Urinary bladder (tissue), 3 donors: ENCODE measurements at regions not wholly inside any gene's neighbourhood (a gene's known extent, or its start where the extent isn't known, plus 50 kb on each side); places are given as distances from the start of the nearest gene placed in this dataset.
"Not testable (repeated sequence)": the region's sequence is repeated elsewhere in the genome, so short reads cannot be mapped to it uniquely, and the experiment has no call there.

Source experiments
- DNase-seq: peaks from one replicate; pipeline ENCODE4 v3.0.0-alpha.2; 2015; ENCODE audit errors: extremely low spot score
- H3K27ac ChIP-seq: one replicate; pipeline ENCODE4 v1.5.1; 2013; ENCODE audit warnings: low read depth, mild to moderate bottlenecking, moderate library complexity
- H3K36me3 ChIP-seq: one replicate; pipeline ENCODE4 v1.6.1; 2013; ENCODE audit warnings: mild to moderate bottlenecking, moderate library complexity; ENCODE audit not compliant: insufficient read depth
- H3K4me1 ChIP-seq: one replicate; pipeline ENCODE4 v1.6.1; 2013; ENCODE audit warnings: mild to moderate bottlenecking, moderate library complexity; ENCODE audit not compliant: insufficient read depth
- H3K4me3 ChIP-seq: one replicate; pipeline ENCODE4 v1.5.1; 2013; ENCODE audit warnings: low read depth, low read length
- WGBS: extraction: QIAGEN DNeasy Blood & Tissue Kit; methylation state at CpG from one replicate; pipeline ENCODE4 v1.1.7; 2013; 5-methylcytosine and 5-hydroxymethylcytosine counted together
- donor health status: healthy with polysubstance abuse.
- donor health status: healthy.

DNA sequence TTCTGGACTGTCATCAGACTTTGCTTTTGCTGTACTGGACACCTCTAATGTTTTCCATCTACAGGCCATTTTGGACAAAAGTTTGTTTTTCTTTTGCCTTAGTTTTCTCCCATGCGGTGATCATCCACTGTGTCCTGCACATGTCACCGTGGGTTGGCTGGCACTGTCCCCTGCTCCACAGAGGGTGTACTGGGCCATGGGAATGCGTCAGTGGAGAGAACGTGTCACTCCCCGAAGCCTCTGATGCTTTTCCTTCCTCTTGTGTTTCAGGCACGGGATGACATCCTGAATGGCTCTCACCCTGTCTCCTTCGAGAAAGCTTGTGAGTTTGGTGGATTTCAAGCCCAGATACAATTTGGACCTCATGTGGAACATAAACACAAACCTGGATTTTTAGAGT lies 385.0 kb upstream of the TPM1 start:
- H3K4me1 ChIP-seq, DNase-seq, H3K4me3 ChIP-seq, H3K27ac ChIP-seq, H3K36me3 ChIP-seq: not testable (repeated sequence)
- 81% methylated on average over 7 of the region's 7 CpGs for WGBS

DNA sequence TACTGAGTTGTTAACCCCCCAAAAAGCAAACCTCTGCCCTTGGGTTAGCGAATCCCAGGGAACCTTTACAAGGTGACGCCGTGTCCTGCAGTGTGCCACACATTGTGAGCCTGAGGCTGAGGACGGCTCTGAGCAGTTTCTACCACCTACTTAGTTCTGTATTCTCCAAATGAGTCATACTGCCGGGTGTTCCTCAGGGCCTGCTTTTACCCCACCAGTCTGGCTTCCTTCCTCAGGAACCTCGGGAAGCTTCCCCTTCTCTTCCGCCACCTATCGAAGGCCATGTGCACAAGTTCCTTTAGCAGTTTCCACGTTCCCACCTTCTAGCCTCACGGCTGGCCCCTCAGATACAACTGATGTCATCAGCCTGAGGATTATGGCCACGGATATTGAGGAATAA lies 384.0 kb upstream of the TPM1 start:
- H3K4me3 ChIP-seq = no peak overlapping the region
- 77% methylated on average over 11 of the region's 11 CpGs for WGBS
- H3K4me1 ChIP-seq = no peaks in the 10 kb centered on the region
- no peak overlapping the region for H3K27ac ChIP-seq
- no peak for DNase-seq
- no peaks in the 10 kb centered on the region for H3K36me3 ChIP-seq

- H3K4me1 ChIP-seq = no peaks in the 10 kb centered on the region
- no peak overlapping the region for H3K27ac ChIP-seq
- no peak for DNase-seq
- H3K36me3 ChIP-seq = no peaks in the 10 kb centered on the region
- H3K4me3 ChIP-seq = no peak overlapping the region
Observed at GRCh38 chr15:62663547-62663946, 379.0 kb upstream of the TPM1 start.

DNA sequence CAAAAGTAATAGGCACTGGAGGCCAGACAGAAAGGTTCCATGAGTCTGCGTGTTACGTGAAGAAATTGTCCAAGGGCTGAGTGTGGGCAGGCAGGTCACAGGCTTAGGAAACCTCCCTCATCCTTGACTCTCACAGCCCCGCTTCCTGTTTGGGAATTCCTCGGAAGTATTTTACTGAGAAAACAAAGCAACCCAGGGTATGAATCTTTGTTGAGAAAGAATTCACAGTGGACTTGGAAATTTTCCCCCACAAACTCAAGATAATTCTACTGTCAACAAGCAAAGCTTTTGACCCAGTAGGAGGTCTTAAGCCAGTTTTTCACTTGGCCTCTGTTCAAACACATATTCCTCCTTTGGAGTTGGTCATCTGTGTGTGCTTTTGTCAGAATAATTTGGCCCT lies 377.1 kb upstream of the TPM1 start:
- no peaks in the 10 kb centered on the region for H3K4me1 ChIP-seq
- no peak for DNase-seq
- 73% methylated on average over 4 of the region's 4 CpGs for WGBS
- H3K27ac ChIP-seq = no peak overlapping the region
- no peak overlapping the region for H3K4me3 ChIP-seq
- no peaks in the 10 kb centered on the region for H3K36me3 ChIP-seq

DNA sequence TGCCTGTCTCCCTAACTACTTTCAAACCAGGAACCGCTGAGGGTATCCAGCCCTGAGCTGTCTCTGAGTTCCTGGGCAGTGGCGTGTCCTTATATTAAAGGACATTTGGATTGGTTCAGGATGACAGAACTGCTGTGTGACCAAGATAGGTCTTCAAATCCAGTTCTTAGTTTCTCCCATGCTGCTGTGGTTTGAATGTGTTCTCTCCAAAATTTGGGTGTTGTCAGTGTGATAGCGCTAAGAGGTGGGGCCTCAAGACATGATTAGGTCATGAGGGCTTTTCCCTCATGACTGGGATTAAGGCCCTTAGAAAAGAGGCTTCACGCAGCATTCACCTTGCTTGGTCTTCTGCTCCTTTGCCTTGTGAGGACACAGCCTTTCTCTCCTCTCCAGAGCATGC lies 376.5 kb upstream of the TPM1 start:
- H3K27ac ChIP-seq = no peak overlapping the region
- no peaks in the 10 kb centered on the region for H3K36me3 ChIP-seq
- H3K4me3 ChIP-seq = no peak overlapping the region
- WGBS = 97% methylated on average over 4 of the region's 4 CpGs
- no peak for DNase-seq
- H3K4me1 ChIP-seq = no peaks in the 10 kb centered on the region

DNA sequence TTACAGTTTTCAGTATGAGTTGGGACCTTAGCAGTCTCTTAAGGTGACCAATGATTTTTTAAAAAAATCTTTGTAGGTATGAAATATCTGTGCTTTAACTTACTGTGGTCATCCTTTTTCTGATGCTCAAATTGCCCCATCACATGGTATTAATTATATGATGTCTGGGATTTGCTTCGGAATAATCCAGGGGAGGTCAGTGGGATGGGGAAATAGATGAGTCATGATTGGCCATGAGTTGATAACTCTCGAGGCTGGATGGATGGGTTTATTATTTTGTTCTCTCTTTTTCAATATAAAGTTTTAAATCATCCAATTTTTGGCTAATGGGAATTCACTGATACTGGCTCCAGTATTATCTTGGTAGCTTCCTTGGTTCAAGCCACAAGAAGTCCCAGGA lies 370.3 kb upstream of the TPM1 start:
- H3K36me3 ChIP-seq = no peaks in the 10 kb centered on the region
- H3K27ac ChIP-seq = no peak overlapping the region
- no peak overlapping the region for H3K4me3 ChIP-seq
- no peak for DNase-seq
- H3K4me1 ChIP-seq = no peaks in the 10 kb centered on the region
- 69% methylated on average over 2 of the region's 2 CpGs for WGBS

DNA sequence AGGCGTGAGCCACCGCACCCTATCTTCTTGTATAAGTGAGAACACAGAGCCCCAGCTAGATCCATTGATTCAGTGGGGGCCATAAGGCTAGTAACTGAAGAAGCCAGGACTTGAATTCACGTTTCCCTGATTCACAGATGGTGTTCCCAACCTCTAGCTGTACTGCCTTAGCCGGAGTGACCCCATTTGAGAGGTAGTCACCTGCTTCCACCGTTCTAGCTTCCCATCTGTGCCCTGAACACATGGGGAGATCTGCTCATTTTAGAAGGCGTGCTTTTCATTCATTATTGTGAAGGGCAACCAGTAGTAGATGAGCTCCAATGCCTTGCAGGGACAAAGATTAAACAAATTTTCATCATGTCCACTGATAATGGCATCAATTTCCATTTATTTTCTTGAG lies 365.7 kb upstream of the TPM1 start:
- DNase-seq = no peak
- 97% methylated on average over 6 of the region's 6 CpGs for WGBS
- Histone ChIP-seq H3K4me1 (no peaks in the 10 kb centered on the region), H3K27ac (no peak overlapping the region), H3K36me3 (peaks cover 3% of the 10 kb centered on the region), H3K4me3 (no peak overlapping the region)

- H3K36me3 ChIP-seq = peaks cover 3% of the 10 kb centered on the region
- WGBS = 93% methylated on average over 6 of the region's 6 CpGs
- no peaks in the 10 kb centered on the region for H3K4me1 ChIP-seq
- no peak overlapping the region for H3K27ac ChIP-seq
- no peak for DNase-seq
- no peak overlapping the region for H3K4me3 ChIP-seq
Observed at GRCh38 chr15:62681939-62682896, 360.3 kb upstream of the TPM1 start.

DNA sequence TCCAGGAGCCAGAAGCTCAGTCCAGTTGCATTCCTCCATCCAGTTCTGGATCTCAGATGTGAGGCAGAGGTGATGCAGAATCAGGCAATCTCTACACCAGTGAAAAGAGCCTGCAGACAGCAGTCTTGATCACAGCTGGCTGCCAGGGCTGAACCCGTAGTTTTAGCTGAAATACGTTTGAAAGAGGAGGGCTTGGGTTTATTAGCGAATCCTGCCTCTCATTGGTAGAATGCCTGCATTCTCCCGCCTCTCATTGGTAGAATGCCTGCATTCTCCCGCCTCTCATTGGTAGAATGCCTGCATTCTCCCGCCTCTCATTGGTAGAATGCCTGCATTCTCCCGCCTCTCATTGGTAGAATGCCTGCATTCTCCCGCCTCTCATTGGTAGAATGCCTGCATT lies 359.4 kb upstream of the TPM1 start:
- not testable (repeated sequence) for H3K36me3 ChIP-seq, H3K27ac ChIP-seq, DNase-seq, H3K4me1 ChIP-seq, H3K4me3 ChIP-seq
- WGBS = 97% methylated on average over 7 of the region's 8 CpGs

- DNase-seq = no peak
- Histone ChIP-seq H3K27ac (no peak overlapping the region), H3K36me3 (no peaks in the 10 kb centered on the region), H3K4me1 (no peaks in the 10 kb centered on the region), H3K4me3 (no peak overlapping the region)
- 91% methylated on average over 7 of the region's 7 CpGs for WGBS
Observed at GRCh38 chr15:62684123-62684808, 358.3 kb upstream of the TPM1 start.

GRCh38 chr15:62691008-62691407 lies 351.5 kb upstream of the TPM1 start:
- H3K4me1 ChIP-seq = no peaks in the 10 kb centered on the region
- H3K4me3 ChIP-seq = no peak overlapping the region
- WGBS = 55% methylated on average over 2 of the region's 2 CpGs
- no peaks in the 10 kb centered on the region for H3K36me3 ChIP-seq
- DNase-seq = no peak
- no peak overlapping the region for H3K27ac ChIP-seq

DNA sequence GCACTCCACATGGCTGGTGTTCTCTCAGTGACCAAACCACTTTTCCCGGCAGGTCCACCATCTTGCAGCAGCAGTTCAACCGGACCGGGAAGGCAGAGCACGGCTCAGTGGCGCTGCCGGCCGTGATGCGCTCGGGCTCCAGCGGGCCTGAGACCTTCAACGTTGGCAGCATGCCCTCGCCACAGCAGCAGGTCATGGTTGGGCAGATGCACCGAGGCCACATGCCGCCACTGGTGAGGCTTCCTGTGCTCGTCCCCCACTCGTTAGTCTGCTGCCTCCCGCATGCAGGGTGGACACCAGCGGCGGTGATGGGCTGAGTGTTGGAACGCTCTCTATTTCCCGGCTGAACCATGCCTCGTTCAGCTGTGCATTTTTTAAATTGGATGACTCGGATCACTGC lies 344.9 kb upstream of the TPM1 start:
- Histone ChIP-seq H3K27ac (no peak overlapping the region), H3K4me1 (no peaks in the 10 kb centered on the region), H3K4me3 (no peak overlapping the region), H3K36me3 (no peaks in the 10 kb centered on the region)
- no peak for DNase-seq
- 95% methylated on average over 23 of the region's 23 CpGs for WGBS

- no peaks in the 10 kb centered on the region for H3K36me3 ChIP-seq
Observed at GRCh38 chr15:62698646-62699045, 343.9 kb upstream of the TPM1 start.

GRCh38 chr15:62706317-62706716 lies 336.2 kb upstream of the TPM1 start:
- Histone ChIP-seq H3K4me3 (no peak overlapping the region), H3K4me1 (no peaks in the 10 kb centered on the region), H3K36me3 (no peaks in the 10 kb centered on the region), H3K27ac (no peak overlapping the region)
- 68% methylated on average over 2 of the region's 2 CpGs for WGBS
- no peak for DNase-seq

More at GRCh38 chr15:62698646-62699045, 343.9 kb upstream of the TPM1 start:
- Histone ChIP-seq H3K27ac (no peak overlapping the region), H3K4me3 (no peak overlapping the region), H3K4me1 (no peaks in the 10 kb centered on the region)
- 91% methylated on average over 8 of the region's 8 CpGs for WGBS
- no peak for DNase-seq
